ENCODE measurements at regions not wholly inside any gene's neighbourhood (a gene's known extent, or its start where the extent isn't known, plus 50 kb on each side); places are given as distances from the start of the nearest gene placed in this dataset.

- Histone ChIP-seq H3K9ac (no peak overlapping the region), H3K36me3 (no peaks in the 10 kb centered on the region), H3K4me1 (no peaks in the 10 kb centered on the region), H3K9me3 (replicated peaks in 1 of 11) (peaks cover 4 to 17% (median 8%) of the 10 kb centered on the region in 11 experiments; a peak in 17 of 22 replicates), H3K27me3 (no peaks in the 10 kb centered on the region), H3K4me3 (no peak overlapping the region), H3K4me2 (no peak overlapping the region), H3K27ac (no peak overlapping the region), H4K20me1 (no peaks in the 10 kb centered on the region)
- TF ChIP-seq Cebpa-rat (IDR thresholded peaks at IDR 0.05), result no peak
Measured at GRCh38 chr16:52948946-52949345, 103.8 kb downstream of the CHD9NB start.

GRCh38 chr16:52932321-52932720 lies 120.4 kb downstream of the CHD9NB start:
- Histone ChIP-seq H3K36me3 (no peaks in the 10 kb centered on the region), H3K27ac (no peak overlapping the region), H3K4me1 (peaks cover 0 to 23% (median 5%) of the 10 kb centered on the region in 10 experiments; a peak in 7 of 20 replicates), H3K27me3 (no peaks in the 10 kb centered on the region), H3K4me3 (no peak overlapping the region), H3K9me3 (replicated peaks in 1 of 11) (peaks cover 0 to 15% (median 4%) of the 10 kb centered on the region in 11 experiments; a peak in 6 of 22 replicates), H4K20me1 (no peaks in the 10 kb centered on the region), H3K9ac (no peak overlapping the region), H3K4me2 (peak overlapping the region in 1 of 11 experiments; percentile 12; a peak in 2 of 22 replicates)
- TF ChIP-seq Cebpa-rat (IDR thresholded peaks at IDR 0.05), result no peak

GRCh38 chr16:52929478-52930400 lies 123.0 kb downstream of the CHD9NB start:
- peaks cover 0 to 28% (median 8%) of the 10 kb centered on the region in 10 experiments; a peak in 14 of 20 replicates for H3K4me1 ChIP-seq
- no peak overlapping the region for H3K4me3 ChIP-seq
- peaks cover 13 to 41% (median 18%) of the 10 kb centered on the region in 11 experiments; a peak in 21 of 22 replicates for H3K9me3 ChIP-seq (replicated peaks in 1 of 11)
- no peak for TF ChIP-seq Cebpa-rat (IDR thresholded peaks at IDR 0.05)
- H4K20me1 ChIP-seq, result no peaks in the 10 kb centered on the region
- H3K4me2 ChIP-seq, result peak overlapping the region in 6 of 11 experiments; percentile 2 to 33 (median 14); a peak in 7 of 22 replicates
- H3K9ac ChIP-seq, result no peak overlapping the region
- no peak overlapping the region for H3K27ac ChIP-seq
- no peaks in the 10 kb centered on the region for H3K27me3 ChIP-seq
- H3K36me3 ChIP-seq, result no peaks in the 10 kb centered on the region

GRCh38 chr16:52928955-52929354 lies 123.7 kb downstream of the CHD9NB start:
- Histone ChIP-seq H3K27me3 (no peaks in the 10 kb centered on the region), H3K4me2 (no peak overlapping the region; a peak in 2 of 22 replicates), H3K4me3 (no peak overlapping the region), H3K9me3 (replicated peaks in 1 of 11) (peaks cover 13 to 41% (median 21%) of the 10 kb centered on the region in 11 experiments; a peak in 21 of 22 replicates), H3K36me3 (no peaks in the 10 kb centered on the region), H3K27ac (no peak overlapping the region), H3K9ac (no peak overlapping the region), H4K20me1 (no peaks in the 10 kb centered on the region), H3K4me1 (peaks cover 0 to 28% (median 8%) of the 10 kb centered on the region in 10 experiments; a peak in 14 of 20 replicates)
- no peak for TF ChIP-seq Cebpa-rat (IDR thresholded peaks at IDR 0.05)

GRCh38 chr16:52925143-52925542 lies 127.6 kb downstream of the CHD9NB start:
- Histone ChIP-seq H3K4me3 (no peak overlapping the region), H3K9me3 (replicated peaks in 1 of 11) (peaks cover 13 to 29% (median 19%) of the 10 kb centered on the region in 11 experiments; a peak in 21 of 22 replicates), H3K36me3 (no peaks in the 10 kb centered on the region), H3K4me1 (peaks cover 0 to 20% (median 7%) of the 10 kb centered on the region in 10 experiments; a peak in 14 of 20 replicates), H3K4me2 (peak overlapping the region in 4 of 11 experiments; percentile 14 to 41 (median 19); a peak in 2 of 22 replicates), H3K27ac (no peak overlapping the region), H4K20me1 (no peaks in the 10 kb centered on the region), H3K27me3 (no peaks in the 10 kb centered on the region), H3K9ac (no peak overlapping the region)
- no peak for TF ChIP-seq Cebpa-rat (IDR thresholded peaks at IDR 0.05)

- no peaks in the 10 kb centered on the region for H3K36me3 ChIP-seq
- TF ChIP-seq Cebpa-rat (IDR thresholded peaks at IDR 0.05), result no peak
- H3K27me3 ChIP-seq, result no peaks in the 10 kb centered on the region
- H3K4me2 ChIP-seq, result no peak overlapping the region
- H3K4me3 ChIP-seq, result no peak overlapping the region
- no peaks in the 10 kb centered on the region for H4K20me1 ChIP-seq
- H3K4me1 ChIP-seq, result peaks cover 0 to 10% (median 4%) of the 10 kb centered on the region in 10 experiments; a peak in 10 of 20 replicates
- H3K27ac ChIP-seq, result no peak overlapping the region
- no peak overlapping the region for H3K9ac ChIP-seq
- peaks cover 13 to 29% (median 19%) of the 10 kb centered on the region in 11 experiments; a peak in 21 of 22 replicates for H3K9me3 ChIP-seq (replicated peaks in 1 of 11)
Measured at GRCh38 chr16:52924162-52924561, 128.5 kb downstream of the CHD9NB start.

- no peaks in the 10 kb centered on the region for H4K20me1 ChIP-seq
- H3K27ac ChIP-seq, result no peak overlapping the region
- H3K4me3 ChIP-seq, result no peak overlapping the region
Measured at GRCh38 chr16:52921104-52921503, 131.6 kb downstream of the CHD9NB start.

GRCh38 chr16:52920331-52920730 lies 132.4 kb downstream of the CHD9NB start:
- TF ChIP-seq Cebpa-rat (IDR thresholded peaks at IDR 0.05), result no peak
- H3K27ac ChIP-seq, result no peak overlapping the region

More at GRCh38 chr16:52921104-52921503, 131.6 kb downstream of the CHD9NB start:
- peaks cover 0 to 6% (median 4%) of the 10 kb centered on the region in 10 experiments; a peak in 10 of 20 replicates for H3K4me1 ChIP-seq
- H3K4me2 ChIP-seq, result no peak overlapping the region
- no peaks in the 10 kb centered on the region for H3K36me3 ChIP-seq
- no peaks in the 10 kb centered on the region for H3K27me3 ChIP-seq
- no peak overlapping the region for H3K9ac ChIP-seq
- no peak; a peak in 1 of 22 replicates for TF ChIP-seq Cebpa-rat (IDR thresholded peaks at IDR 0.05)
- peaks cover 8 to 20% (median 14%) of the 10 kb centered on the region in 11 experiments; a peak in 21 of 22 replicates for H3K9me3 ChIP-seq (replicated peaks in 1 of 11)

GRCh38 chr16:52914428-52914827 lies 138.3 kb downstream of the CHD9NB start:
- no peaks in the 10 kb centered on the region for H3K36me3 ChIP-seq
- no peaks in the 10 kb centered on the region for H3K9me3 ChIP-seq (replicated peaks in 1 of 11)
- no peak overlapping the region for H3K9ac ChIP-seq
- no peak for TF ChIP-seq Cebpa-rat (IDR thresholded peaks at IDR 0.05)
- H3K4me3 ChIP-seq, result no peak overlapping the region
- no peaks in the 10 kb centered on the region for H3K27me3 ChIP-seq
- no peak overlapping the region for H3K27ac ChIP-seq
- H4K20me1 ChIP-seq, result no peaks in the 10 kb centered on the region
- H3K4me1 ChIP-seq, result no peaks in the 10 kb centered on the region
- H3K4me2 ChIP-seq, result no peak overlapping the region

More at GRCh38 chr16:52920331-52920730, 132.4 kb downstream of the CHD9NB start:
- Histone ChIP-seq H3K36me3 (no peaks in the 10 kb centered on the region), H3K9ac (no peak overlapping the region), H3K4me3 (no peak overlapping the region), H3K4me2 (no peak overlapping the region), H4K20me1 (no peaks in the 10 kb centered on the region), H3K4me1 (peaks cover 0 to 6% (median 4%) of the 10 kb centered on the region in 10 experiments; a peak in 10 of 20 replicates), H3K27me3 (no peaks in the 10 kb centered on the region), H3K9me3 (replicated peaks in 1 of 11) (peaks cover 4 to 13% (median 7%) of the 10 kb centered on the region in 11 experiments; a peak in 17 of 22 replicates)
